Endothelial cell of umbilical vein (primary cell): ENCODE measurements at regions not wholly inside any gene's neighbourhood (a gene's known extent, or its start where the extent isn't known, plus 50 kb on each side); places are given as distances from the start of the nearest gene placed in this dataset.
"Not testable (repeated sequence)": the region's sequence is repeated elsewhere in the genome, so short reads cannot be mapped to it uniquely, and the experiment has no call there.

ENCODE experiments used
- BruUV-seq: library from RNA; stranded (reverse); fragments of 400-500 nt; replicated peaks from 2 replicates; lab custom pipeline; 2021; lab: Mats Ljungman, UMichigan
- CTCF ChIA-PET: fragments of 300-600, 350-600 bp; sonication (Branson Sonifier 250); formaldehyde crosslinking; loops from one replicate; lab custom pipeline; 2021; ENCODE audit warnings: antibody characterized with exemption, inconsistent platforms; lab: Charles Lee
- POLR2A ChIA-PET: fragments of 300-600, 350-600 bp; sonication (Branson Sonifier 250); formaldehyde crosslinking; loops from one replicate; lab custom pipeline; 2021; ENCODE audit warnings: antibody characterized with exemption, inconsistent platforms; lab: Charles Lee
- DNase-seq: peaks from one replicate; pipeline ENCODE4 v3.0.0-alpha.2; 2011; ENCODE audit warnings: low read depth, low spot score
- FAIRE-seq: peaks from 2 replicates; lab custom pipeline; 2011; peaks lifted over from hg19 to GRCh38; lab: Jason Lieb, UNC
- H2AFZ ChIP-seq: 2 replicates; pipeline ENCODE4 v1.6.0; 2012; ENCODE audit warnings: low read depth, low read length, control low read depth, inconsistent platforms
- H3K27ac ChIP-seq: 2 replicates; pipeline ENCODE4 v1.5.1; 2011; ENCODE audit warnings: low read depth, mild to moderate bottlenecking, control low read depth, low read length, moderate library complexity; ENCODE audit not compliant: insufficient read depth
- H3K27me3 ChIP-seq, 2 experiments: 2 replicates each; pipeline versions ENCODE4 v1.6.0 to v1.6.1; 2011; ENCODE audit warnings: low read length in 2 of 2, mixed read lengths in 1 of 2; ENCODE audit not compliant: control insufficient read depth in 2 of 2, insufficient read depth in 2 of 2
- H3K36me3 ChIP-seq, 2 experiments: 2 replicates in 1 of 2; 3 replicates in 1 of 2; pipeline ENCODE4 v1.5.1; 2011; ENCODE audit warnings: low read length in 2 of 2, mild to moderate bottlenecking in 1 of 2, moderate library complexity in 1 of 2; ENCODE audit not compliant: control insufficient read depth in 2 of 2, insufficient read depth in 2 of 2; ENCODE audit errors: extremely low read depth in 1 of 2
- H3K4me1 ChIP-seq: 3 replicates; pipeline ENCODE4 v1.5.1; 2011; ENCODE audit warnings: mild to moderate bottlenecking, low read length; ENCODE audit not compliant: control insufficient read depth, insufficient read depth; ENCODE audit errors: extremely low read depth
- H3K4me2 ChIP-seq: 2 replicates; pipeline ENCODE4 v1.6.1; 2011; ENCODE audit warnings: low read length, control low read depth, mixed read lengths; ENCODE audit not compliant: insufficient read depth
- H3K4me3 ChIP-seq, 3 experiments: fragments of 200-600 bp in 1 of 3; sonication (generic), shearing (Covaris generic) in 1 of 3; replicated peaks in 1 of 3; 2 replicates each; pipeline ENCODE4 v1.5.1; 2011 to 2016; ENCODE audit warnings: control low read depth in 3 of 3, low read length in 3 of 3, mild to moderate bottlenecking in 2 of 3, inconsistent platforms in 1 of 3, low read depth in 1 of 3, moderate library complexity in 1 of 3; ENCODE audit not compliant: insufficient read depth in 1 of 3
- H3K79me2 ChIP-seq: 2 replicates; pipeline ENCODE4 v1.6.0; 2012; ENCODE audit warnings: low read length, inconsistent platforms; ENCODE audit not compliant: control insufficient read depth, insufficient read depth
- H3K9ac ChIP-seq: replicated peaks from 2 replicates; pipeline ENCODE3; 2011; ENCODE audit warnings: low read length, control low read depth; ENCODE audit not compliant: insufficient read depth; ENCODE audit errors: extremely low read depth
- H3K9me1 ChIP-seq: replicated peaks from 3 replicates; pipeline ENCODE4 v1.6.0; 2011; ENCODE audit warnings: mild to moderate bottlenecking, low read length; ENCODE audit not compliant: control insufficient read depth, insufficient read depth; ENCODE audit errors: extremely low read depth
- H3K9me3 ChIP-seq: replicated peaks from 2 replicates; pipeline ENCODE4 v1.5.1; 2012; ENCODE audit warnings: low read length, inconsistent platforms; ENCODE audit not compliant: control insufficient read depth, insufficient read depth
- H4K20me1 ChIP-seq: replicated peaks from 2 replicates; pipeline ENCODE3; 2011; ENCODE audit warnings: mild to moderate bottlenecking, low read length; ENCODE audit not compliant: control insufficient read depth, insufficient read depth; ENCODE audit errors: extremely low read depth
- CTCF ChIP-seq, 2 donors: IDR thresholded peaks; 1 replicate in 1 of 2; 2 replicates in 1 of 2; pipeline ENCODE4 v1.5.1; 2011; ENCODE audit warnings: low read length in 2 of 2, mild to moderate bottlenecking in 2 of 2, moderate library complexity in 2 of 2, control low read depth in 1 of 2, inconsistent platforms in 1 of 2, low read depth in 1 of 2; ENCODE audit not compliant: insufficient read depth in 1 of 2; ENCODE audit errors: extremely low read depth in 1 of 2
- GATA2 ChIP-seq: IDR thresholded peaks from 2 replicates; pipeline ENCODE4 v1.7.0; 2011; ENCODE audit warnings: low read depth, mild to moderate bottlenecking, moderate library complexity, mixed read lengths, low read length; ENCODE audit not compliant: insufficient read length, insufficient read depth
- JUN ChIP-seq: IDR thresholded peaks from 2 replicates; pipeline ENCODE4 v1.6.1; 2011; ENCODE audit warnings: borderline replicate concordance, low read depth; ENCODE audit not compliant: insufficient read length, insufficient read depth
- MYC ChIP-seq: IDR thresholded peaks from one replicate; pipeline ENCODE4 v1.6.1; 2011; ENCODE audit warnings: mild to moderate bottlenecking, low read depth, low read length
- POLR2A ChIP-seq: IDR thresholded peaks from 2 replicates; pipeline ENCODE4 v1.6.1; 2012; ENCODE audit warnings: low read depth, mild to moderate bottlenecking, control low read depth, low read length
- POLR2AphosphoS5 ChIP-seq: IDR thresholded peaks from 2 replicates; pipeline ENCODE4 v1.6.1; 2012; ENCODE audit warnings: low read depth, mild to moderate bottlenecking, control low read depth, low read length, moderate library complexity; ENCODE audit not compliant: insufficient read depth
- dilution Hi-C: fragments of 300-500 bp; cut with MboI; formaldehyde crosslinking; loops from one replicate; pipeline ENCODE4 v1.15.0; 2019; ENCODE audit warnings: low sequenced_read_pairs; ENCODE audit not compliant: extremely low pct_ligation_motif_present
- intact Hi-C: fragments of 100-400 bp; cut with micrococcal nuclease; formaldehyde crosslinking; loops from one replicate; pipeline ENCODE4 v1.10.0; 2022

GRCh38 chrX:112233164-112233563, 150.6 kb upstream of the TRPC5 start:
- H3K9me1 ChIP-seq, result no peaks in the 10 kb centered on the region
- no peak for DNase-seq
- H3K4me2 ChIP-seq, result no peak overlapping the region
- no peaks in the 10 kb centered on the region for H3K79me2 ChIP-seq
- H2AFZ ChIP-seq, result no peak overlapping the region
- H3K4me3 ChIP-seq, result no peak overlapping the region
- POLR2A ChIA-PET, result no interaction called here
- H3K36me3 ChIP-seq, result no peaks in the 10 kb centered on the region
- BruUV-seq, result no TSS peak
- H3K27ac ChIP-seq, result no peak overlapping the region
- no peaks in the 10 kb centered on the region for H3K4me1 ChIP-seq
- no peaks in the 10 kb centered on the region for H3K27me3 ChIP-seq
- no peak for TF ChIP-seq MYC
- no peak for TF ChIP-seq POLR2AphosphoS5
- TF ChIP-seq POLR2A, result no peak
- TF ChIP-seq CTCF (IDR thresholded peaks at IDR 0.05; ENCODE audit: extremely low read depth in 1 of 2, insufficient read depth in 1 of 2, low read depth in 1 of 2, low read length in 2 of 2), result no peak
- no peak for TF ChIP-seq JUN
- TF ChIP-seq GATA2, result no peak
- no peak overlapping the region for H3K9ac ChIP-seq
- CTCF ChIA-PET, result no interaction called here
- no peak for FAIRE-seq
- H4K20me1 ChIP-seq, result no peaks in the 10 kb centered on the region
- dilution Hi-C loops (no loop called here), intact Hi-C loops (no loop called here)
- no peaks in the 10 kb centered on the region for H3K9me3 ChIP-seq

- DNase-seq, H3K36me3 ChIP-seq, H3K4me2 ChIP-seq, H3K27ac ChIP-seq, H3K9me3 ChIP-seq, H3K27me3 ChIP-seq, H2AFZ ChIP-seq, H3K9ac ChIP-seq, H4K20me1 ChIP-seq, CTCF ChIA-PET, H3K9me1 ChIP-seq, FAIRE-seq, POLR2A ChIA-PET, H3K4me3 ChIP-seq, intact Hi-C loops, dilution Hi-C loops, H3K79me2 ChIP-seq, H3K4me1 ChIP-seq, BruUV-seq: not testable (repeated sequence)
Measured at GRCh38 chrX:112226795-112227194, 144.2 kb upstream of the TRPC5 start.
